ENCODE measurements at regions not wholly inside any gene's neighbourhood (a gene's known extent, or its start where the extent isn't known, plus 50 kb on each side); places are given as distances from the start of the nearest gene placed in this dataset.
"Not testable (repeated sequence)": the region's sequence is repeated elsewhere in the genome, so short reads cannot be mapped to it uniquely, and the experiment has no call there.

GRCh38 chr5:109574985-109575384, 114.7 kb upstream of the MAN2A1 start:
- FAIRE-seq: no peak

GRCh38 chr5:109573766-109574165, 116.0 kb upstream of the MAN2A1 start:
- FAIRE-seq: no peak

- FAIRE-seq: no peak
Measured at GRCh38 chr5:109573256-109573655, 116.5 kb upstream of the MAN2A1 start.

GRCh38 chr5:109571785-109572184, 117.9 kb upstream of the MAN2A1 start:
- FAIRE-seq: no peak

GRCh38 chr5:109570362-109570874, 119.3 kb upstream of the MAN2A1 start:
- FAIRE-seq: no peak

- no peak for FAIRE-seq
Measured at GRCh38 chr5:109567374-109568044, 122.2 kb upstream of the MAN2A1 start.

GRCh38 chr5:109566361-109566760, 123.4 kb upstream of the MAN2A1 start:
- FAIRE-seq: no peak

- FAIRE-seq: no peak
Measured at GRCh38 chr5:109563739-109564138, 126.0 kb upstream of the MAN2A1 start.

- no peak for FAIRE-seq
Measured at GRCh38 chr5:109563189-109563588, 126.5 kb upstream of the MAN2A1 start.

- no peak for FAIRE-seq
Measured at GRCh38 chr5:109562441-109562840, 127.3 kb upstream of the MAN2A1 start.

- no peak for FAIRE-seq
Measured at GRCh38 chr5:109561447-109561846, 128.3 kb upstream of the MAN2A1 start.

- no peak for FAIRE-seq
Measured at GRCh38 chr5:109560554-109560953, 129.2 kb upstream of the MAN2A1 start.

- no peak for FAIRE-seq
Measured at GRCh38 chr5:109558952-109559351, 130.8 kb upstream of the MAN2A1 start.

- no peak for FAIRE-seq
Measured at GRCh38 chr5:109558364-109558763, 131.4 kb upstream of the MAN2A1 start.

- FAIRE-seq: no peak
Measured at GRCh38 chr5:109553846-109554245, 135.9 kb upstream of the MAN2A1 start.

- not testable (repeated sequence) for FAIRE-seq
Measured at GRCh38 chr5:109551234-109551633, 138.5 kb upstream of the MAN2A1 start.

- FAIRE-seq: no peak
Measured at GRCh38 chr5:109550077-109550476, 139.7 kb upstream of the MAN2A1 start.

- FAIRE-seq: no peak
Measured at GRCh38 chr5:109546461-109546860, 136.7 kb upstream of the PJA2 start.

- not testable (repeated sequence) for FAIRE-seq
Measured at GRCh38 chr5:109544873-109545272, 135.1 kb upstream of the PJA2 start.

GRCh38 chr5:109538692-109539091, 128.9 kb upstream of the PJA2 start:
- not testable (repeated sequence) for FAIRE-seq

- not testable (repeated sequence) for FAIRE-seq
Measured at GRCh38 chr5:109535090-109535489, 125.3 kb upstream of the PJA2 start.

GRCh38 chr5:109533751-109534272, 124.0 kb upstream of the PJA2 start:
- no peak for FAIRE-seq

- FAIRE-seq: no peak
Measured at GRCh38 chr5:109532773-109533364, 123.1 kb upstream of the PJA2 start.

- FAIRE-seq: no peak
Measured at GRCh38 chr5:109531262-109531661, 121.5 kb upstream of the PJA2 start.
